ELR (cell line): ENCODE measurements at regions not wholly inside any gene's neighbourhood (a gene's known extent, or its start where the extent isn't known, plus 50 kb on each side); places are given as distances from the start of the nearest gene placed in this dataset.
A peak's percentile ranks its signal among the peaks of the same experiment; 100 is the strongest.
"Not testable (repeated sequence)": the region's sequence is repeated elsewhere in the genome, so short reads cannot be mapped to it uniquely, and the experiment has no call there.

Experiments used
- DNase-seq: peaks from one replicate; pipeline ENCODE4 v3.0.0-alpha.2; 2015; ENCODE audit warnings: low read depth

DNA sequence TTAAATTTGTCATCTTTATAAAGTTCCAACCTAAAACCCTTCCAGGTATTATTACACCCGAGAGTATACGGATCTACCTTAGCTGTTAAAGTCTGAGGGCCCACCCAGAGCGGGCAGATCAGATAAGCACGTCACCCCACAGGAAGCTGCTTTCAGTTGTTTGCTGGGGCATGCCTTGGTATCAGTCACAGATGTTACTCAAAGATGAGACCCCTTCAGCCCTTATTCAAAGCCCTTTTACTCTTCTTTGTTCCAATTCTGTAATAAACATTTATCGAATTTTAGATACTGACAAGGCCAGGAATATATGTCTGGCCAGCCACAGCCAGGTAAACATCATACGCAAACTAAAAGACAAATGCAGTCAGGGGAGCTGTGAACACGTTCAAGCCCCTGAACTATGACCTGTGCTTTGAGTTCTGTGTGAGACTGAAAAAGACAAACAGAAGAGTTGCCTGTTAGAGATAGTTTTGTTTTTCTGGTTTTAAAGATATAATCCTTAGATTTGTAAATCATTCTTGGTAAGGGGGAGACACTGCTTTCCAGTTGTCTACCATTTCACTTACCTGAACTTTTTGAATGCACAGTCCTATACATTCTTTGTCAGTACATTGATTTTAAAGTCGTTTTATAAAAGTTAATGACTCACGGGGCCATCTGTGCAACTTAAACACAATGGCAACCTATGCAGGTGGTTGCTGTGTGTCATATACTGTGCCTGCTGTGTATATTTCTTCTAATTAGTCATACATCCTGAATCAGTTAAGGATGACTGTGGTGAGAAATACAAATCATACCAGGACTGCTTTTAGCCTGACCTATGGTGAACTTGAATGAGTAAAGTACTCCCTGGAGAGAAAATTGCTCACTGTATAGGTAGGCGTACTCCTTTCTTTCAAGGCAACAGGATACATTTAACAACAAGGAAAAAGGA lies 100.5 kb upstream of the ITPRID2 start:
- peak; percentile 99 for DNase-seq

DNA sequence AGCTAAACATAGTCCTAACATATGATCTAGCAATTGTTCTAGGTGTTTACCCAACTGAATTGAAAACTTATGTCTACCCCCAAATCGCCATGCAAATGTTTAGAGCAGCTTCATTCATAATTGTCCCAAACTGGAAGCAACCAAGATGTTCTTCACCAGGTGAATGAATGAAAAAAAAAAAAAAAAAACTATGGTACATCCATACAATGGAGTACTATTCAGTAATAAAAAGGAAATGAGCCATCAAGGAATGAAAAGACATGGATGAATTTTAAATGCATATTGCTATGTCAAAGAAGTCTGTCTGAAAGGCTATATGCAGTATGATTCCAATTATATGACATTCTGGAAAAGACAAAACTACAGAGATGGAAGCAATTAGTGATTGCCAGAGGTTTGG lies 98.6 kb upstream of the ITPRID2 start:
- no peak for DNase-seq

DNA sequence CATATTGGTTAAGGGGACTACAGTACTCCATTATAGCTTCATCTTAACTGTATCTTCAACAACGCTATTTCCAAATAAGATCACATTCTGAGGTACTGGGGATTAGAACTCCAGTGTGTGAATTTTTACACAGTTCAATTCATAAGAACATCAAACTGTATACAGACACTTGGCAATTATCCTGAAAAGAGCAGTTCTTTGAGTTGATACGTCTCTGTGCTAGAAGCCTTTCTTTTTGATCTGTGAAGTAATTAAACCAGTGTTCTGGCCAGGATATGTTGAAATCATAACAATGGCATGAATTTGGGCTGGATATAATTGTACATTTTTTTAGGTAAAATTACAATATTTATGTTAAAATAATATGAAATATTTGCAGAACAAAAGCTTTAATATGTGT lies 93.5 kb upstream of the ITPRID2 start:
- no peak for DNase-seq

DNA sequence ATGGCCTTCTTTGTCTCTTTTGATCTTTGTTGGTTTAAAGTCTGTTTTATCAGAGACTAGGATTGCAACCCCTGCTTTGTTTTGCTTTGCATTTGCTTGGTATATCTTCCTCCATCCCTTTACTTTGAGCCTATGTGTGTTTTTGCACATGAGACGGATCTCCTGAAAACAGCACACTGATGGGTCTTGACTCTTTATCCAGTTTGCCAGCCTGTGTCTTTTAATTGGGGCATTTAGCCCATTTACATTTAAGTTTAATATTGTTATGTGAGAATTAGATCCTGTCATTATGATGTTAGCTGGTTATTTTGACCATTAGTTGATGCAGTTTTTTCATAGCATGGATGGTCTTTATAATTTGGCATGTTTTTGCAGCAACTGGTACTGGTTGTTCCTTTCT lies 89.2 kb upstream of the ITPRID2 start:
- DNase-seq = not testable (repeated sequence)

DNA sequence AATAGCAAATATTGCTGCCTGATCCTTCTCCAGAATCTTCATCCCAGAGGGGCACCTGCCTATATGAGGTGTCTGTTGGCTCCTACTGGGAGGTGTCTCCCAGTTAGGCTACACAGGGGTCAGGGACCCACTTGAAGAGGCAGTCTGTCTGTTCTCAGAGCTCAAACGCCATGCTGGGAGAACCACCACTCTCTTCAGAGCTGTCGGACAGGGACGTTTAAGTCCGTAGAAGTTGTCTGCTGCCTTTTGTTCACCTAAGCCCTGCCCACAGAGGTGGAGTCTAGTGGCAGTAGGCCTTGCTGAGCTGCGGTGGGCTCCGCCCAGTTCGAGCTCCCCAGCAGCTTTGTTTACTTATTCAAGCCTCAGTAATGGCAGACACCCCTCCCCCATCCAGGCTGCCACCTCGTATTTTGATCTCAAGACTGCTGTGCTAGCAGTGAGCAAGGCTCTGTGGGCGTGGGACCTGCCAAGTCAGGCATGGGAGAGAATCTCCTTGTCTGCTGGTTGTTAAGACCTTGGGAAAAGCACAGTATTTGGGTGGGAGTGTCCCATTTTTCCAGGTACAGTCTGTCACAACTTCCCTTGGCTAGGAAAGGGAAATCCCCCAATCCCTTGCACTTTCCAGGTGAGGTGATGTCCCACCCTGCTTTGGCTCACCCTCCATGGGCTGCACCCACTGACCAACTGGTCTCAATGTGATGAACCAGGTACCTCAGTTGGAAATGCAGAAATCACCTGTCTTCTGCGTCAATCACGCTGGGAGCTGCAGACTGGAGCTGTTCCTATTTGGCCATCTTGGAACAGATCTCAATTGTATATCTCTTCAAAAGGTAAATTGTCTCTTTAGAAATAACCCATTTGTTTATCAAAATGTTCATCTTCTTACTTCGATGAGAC lies 87.4 kb upstream of the ITPRID2 start:
- not testable (repeated sequence) for DNase-seq

DNA sequence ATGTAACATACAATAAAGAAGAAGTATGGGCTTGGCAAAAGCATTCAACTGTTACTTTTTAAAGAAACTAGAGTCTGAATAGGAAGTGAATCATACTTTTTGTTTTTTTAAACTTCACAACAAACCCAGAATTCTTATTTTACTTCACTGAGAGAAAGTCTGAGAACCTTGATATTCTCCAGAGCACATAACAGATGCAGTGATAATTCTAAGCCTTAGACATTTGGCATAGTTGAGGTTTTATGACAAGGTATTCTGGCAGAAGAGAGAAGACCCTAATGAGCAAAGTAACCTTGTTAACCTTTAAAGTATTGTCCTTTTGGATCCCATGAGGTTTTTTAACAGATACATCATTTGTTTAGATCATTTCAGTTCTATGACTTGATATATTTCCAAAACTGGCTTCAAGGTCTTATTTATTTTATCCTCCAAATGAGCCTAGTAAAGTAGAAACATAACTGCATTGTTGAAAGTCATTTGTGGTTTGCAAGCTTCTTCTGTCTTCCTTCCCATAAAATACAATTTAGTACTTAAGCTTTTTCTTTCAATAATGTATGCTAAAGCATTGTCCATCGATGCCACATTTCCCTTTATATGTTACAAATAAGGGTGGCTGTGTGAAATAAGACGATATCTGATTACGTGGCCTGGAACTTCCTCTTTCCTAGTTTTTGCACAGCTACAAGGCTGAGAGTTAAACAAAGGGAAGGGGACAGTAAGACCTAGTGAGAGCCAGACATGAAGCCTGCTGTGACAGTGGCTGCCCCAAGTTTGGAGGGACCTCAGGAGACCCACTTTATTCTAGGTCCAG lies 86.1 kb upstream of the ITPRID2 start:
- peak; percentile 27 for DNase-seq

DNA sequence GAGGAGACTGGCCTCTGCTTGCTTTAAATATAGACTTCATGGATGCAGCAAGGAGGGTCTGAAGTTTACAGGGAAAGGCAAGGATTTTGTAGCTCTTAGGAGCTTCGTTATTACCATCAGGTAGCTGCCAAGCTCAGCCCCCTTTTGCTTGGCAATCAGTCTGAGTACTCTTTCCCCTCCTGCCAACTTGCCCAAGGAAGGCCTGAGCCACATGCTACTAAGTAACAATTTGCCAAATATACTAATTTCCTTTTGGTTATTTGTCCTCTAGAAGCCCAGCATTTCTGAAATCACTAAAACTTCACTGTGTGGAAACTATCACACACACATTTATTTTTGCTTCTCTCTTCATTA lies 85.5 kb upstream of the ITPRID2 start:
- no peak for DNase-seq

DNA sequence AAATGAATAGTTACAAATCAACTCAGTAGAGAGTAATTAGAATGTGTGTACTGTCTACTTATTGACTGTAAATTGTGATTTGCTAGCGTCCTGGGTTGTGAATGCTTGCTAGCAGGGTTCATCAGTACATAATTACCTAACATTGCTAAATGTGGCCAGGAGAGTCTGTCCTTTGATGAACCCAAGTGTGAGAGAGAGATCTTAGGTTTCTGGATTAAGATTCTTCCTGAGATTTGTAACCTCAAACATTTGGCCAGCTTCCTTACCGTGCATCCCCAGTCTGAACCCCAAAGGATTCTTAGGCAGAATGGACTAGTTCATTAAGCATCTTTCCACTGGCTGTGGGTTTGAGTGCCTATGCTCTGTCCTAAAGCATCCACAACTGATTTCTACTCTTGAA lies 84.0 kb upstream of the ITPRID2 start:
- no peak for DNase-seq

DNA sequence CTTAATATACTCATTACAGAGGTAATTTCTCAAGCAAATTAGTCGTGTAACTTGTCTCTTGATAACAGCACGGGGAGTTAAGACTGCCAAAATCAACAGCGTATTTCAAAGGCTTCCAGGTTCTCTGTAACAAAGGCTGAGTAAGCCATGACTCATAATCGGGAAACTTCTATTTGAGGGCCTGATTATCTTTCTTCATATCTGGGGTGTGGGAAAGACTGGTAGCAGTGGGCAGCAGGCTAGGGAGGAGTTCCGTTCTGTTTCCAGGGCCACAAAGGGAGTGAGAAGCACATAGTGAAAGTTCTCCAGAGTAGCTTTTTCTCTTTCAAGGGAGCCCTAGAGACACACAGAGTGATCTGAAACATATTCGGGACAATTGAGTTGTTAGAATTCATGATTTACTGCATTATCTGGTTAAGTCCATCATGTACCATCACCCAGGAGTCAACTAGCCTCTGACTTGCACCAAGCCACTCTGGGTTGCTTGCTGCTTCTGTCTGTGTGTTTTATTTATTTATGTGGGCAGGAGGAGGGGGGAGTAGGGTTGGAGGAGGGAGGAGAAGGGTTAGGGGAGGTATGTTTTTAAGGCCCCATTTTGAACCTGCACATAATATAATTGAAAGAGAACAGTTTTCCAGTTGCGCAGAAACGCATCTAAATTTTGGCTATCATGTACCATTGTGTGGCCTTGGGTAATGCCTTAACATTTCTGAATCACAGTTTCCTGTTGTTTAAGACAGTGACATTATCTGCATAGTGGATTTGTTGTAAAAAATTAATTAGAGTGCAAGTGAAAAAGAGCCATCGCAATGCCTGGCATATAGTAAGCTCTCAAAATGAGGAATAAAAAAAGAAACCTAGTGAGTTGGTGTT lies 80.5 kb upstream of the ITPRID2 start:
- DNase-seq = peak; percentile 97

DNA sequence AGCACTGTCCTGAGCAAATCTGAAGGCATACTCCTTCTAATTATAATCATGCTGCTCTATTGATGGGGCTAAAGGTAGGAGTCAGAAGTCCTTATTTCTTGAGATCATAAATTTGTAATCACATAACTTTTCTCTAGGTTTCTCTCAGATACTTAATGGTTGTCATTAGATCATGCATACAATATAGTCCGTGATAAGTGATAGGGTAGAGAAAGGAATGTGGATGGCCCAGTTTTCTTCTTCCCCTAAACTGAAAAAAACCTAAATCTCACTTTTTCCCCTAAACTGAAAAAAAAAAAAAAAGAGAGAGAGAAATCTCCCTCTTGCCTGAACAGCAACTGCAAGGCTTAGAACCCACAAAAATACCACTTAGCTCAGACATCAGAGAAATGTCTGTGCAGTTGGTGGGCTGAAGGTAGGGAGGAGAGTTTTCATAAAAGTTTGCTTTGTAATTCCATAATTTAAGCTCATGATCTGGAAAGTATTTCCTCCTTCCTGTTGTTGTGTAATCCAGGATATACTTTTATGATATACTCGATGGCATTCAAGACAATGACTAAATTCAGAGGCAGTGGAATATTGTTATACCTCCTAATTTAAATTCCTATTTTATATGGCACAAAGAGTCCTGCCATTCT lies 79.3 kb upstream of the ITPRID2 start:
- peak; percentile 61 for DNase-seq

DNA sequence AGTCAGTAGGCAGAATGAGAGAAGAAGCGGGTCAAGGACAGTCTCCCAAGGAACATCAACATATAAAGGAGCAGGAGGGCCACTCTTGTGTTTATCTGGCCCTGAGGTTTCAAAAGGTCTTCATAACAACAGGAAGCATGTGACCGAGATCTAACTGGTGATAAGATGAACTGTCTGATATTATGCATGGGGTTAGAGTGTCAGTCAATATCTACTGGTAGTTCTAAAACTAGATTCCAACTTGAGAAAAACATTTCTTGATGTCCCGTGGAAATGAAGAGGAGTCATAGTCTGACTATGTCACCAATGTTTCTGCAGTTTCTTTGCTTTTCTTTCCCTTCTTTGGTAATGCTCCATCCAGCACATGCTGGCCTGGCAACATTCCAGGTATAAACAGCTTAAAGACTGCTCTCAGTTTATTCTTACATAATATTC lies 77.5 kb upstream of the ITPRID2 start:
- DNase-seq = peak; percentile 52

DNA sequence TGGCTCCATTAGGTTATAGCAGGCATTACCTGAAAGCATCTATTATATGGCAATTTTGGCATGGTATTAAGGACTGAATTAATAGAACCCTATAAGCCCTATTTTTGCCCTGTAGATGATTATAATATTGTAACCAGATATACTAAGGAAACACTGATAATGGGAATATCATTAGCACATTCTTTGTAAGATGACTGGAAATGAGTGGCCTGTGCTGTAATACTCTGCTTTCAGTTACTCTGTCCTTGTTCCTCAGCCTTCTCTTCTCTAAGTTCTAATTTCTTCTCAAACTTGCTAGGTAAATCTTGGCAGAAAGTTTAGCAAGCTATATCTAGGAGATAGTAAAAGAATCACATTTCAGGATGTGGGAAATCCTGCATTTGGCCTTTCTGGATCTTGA lies 74.0 kb upstream of the ITPRID2 start:
- no peak for DNase-seq

DNA sequence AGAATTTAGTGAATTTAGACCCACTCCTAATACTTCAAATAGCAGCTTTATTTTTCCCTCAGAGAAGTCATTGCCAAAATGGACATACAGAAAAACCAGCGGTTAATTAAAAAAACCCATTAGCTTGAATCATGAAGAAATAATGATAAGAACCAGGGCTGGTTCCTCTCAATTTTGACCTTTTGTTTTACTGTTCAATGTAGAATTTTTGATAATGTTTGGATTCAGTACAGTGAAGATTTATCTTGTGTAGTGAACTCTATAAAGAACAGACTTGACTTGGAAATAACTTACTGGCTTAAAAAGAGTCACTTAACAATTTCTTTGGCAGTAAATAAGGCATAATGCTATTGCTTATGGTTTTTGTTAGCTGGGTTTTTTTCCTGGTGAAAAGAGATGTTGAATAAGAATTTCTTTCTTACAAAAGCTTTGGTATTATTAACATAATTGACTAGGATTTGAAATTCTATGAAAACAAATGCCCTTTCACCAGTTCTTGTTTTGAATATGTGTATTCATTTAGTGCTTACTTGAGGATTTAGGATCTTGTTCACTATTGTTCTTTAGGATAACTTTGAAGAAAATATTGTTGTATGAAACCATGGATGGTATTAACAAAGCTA lies 73.4 kb upstream of the ITPRID2 start:
- DNase-seq = no peak

DNA sequence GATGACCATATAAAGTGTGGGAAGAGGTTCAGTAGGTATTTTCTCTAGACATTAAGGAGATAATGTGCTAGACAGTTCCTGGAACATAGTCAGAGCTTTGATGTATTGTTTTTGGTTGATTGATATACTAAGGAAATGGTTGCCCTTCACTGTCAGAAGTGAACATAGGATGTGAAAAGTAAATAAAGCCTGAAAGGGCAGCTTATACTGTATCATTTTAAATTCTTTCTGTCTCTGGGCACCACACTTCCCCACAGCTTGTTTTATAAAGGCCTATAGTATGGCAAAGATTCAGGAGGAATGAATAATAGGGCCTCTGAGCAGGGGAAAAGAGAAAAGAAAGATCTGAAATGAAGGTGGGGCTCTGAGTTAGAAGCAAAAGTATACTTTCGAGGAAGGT lies 72.7 kb upstream of the ITPRID2 start:
- no peak for DNase-seq

DNA sequence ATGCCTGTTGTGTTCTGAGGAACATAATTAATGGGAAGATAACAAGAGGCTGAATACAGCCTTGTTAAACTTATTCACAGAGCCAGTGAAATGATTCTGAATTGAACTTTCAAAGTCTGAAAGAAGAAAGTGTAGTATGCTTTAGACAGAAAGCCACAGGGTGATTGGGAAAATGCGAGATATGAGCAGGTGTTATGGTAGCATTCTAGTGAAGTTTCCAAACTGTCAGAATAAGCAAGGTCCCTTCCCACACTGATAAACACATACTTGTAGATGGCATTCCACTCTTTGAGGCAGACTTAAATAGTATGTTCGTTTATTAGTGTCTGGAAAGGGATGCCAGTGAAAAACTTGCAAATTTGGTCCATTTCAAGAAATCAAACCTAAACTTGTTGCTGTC lies 70.5 kb upstream of the ITPRID2 start:
- no peak for DNase-seq

DNA sequence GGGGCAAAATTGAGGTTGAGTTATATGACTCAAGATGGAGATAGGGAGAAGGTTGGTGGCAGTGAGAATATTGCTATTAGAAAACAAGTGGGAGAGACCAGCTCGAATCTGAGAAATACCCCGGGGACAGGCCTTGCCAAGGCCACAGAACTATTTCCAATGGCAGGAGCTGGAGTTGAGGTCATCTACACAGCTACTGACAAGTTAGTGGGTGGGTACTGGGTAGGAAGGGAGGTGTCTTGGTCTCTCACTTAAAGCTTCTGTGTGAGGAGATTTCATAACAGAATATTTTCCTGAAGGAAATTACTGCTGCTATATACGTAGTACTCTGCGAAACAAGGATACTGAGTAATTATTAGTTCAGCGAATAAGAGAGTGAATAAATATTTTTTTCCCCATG lies 69.4 kb upstream of the ITPRID2 start:
- DNase-seq = no peak

DNA sequence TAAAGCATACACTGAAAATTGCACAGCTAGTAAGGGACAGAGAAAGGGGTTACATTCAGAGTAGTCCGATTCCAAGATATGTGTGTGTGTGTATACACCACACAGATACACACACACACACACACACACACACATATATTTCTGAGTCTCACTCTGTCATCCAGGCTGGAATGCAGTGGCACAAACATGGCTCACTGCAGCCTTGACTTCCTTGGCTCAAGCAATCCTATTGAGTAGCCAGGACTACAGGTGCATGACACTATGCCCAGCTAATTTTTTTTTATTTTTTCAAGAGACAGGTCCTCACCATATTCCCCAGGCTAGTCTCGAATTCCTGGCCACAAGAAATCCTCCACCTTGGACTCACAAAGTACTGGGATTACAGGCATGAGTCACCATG lies 68.1 kb upstream of the ITPRID2 start:
- peak; percentile 26 for DNase-seq

DNA sequence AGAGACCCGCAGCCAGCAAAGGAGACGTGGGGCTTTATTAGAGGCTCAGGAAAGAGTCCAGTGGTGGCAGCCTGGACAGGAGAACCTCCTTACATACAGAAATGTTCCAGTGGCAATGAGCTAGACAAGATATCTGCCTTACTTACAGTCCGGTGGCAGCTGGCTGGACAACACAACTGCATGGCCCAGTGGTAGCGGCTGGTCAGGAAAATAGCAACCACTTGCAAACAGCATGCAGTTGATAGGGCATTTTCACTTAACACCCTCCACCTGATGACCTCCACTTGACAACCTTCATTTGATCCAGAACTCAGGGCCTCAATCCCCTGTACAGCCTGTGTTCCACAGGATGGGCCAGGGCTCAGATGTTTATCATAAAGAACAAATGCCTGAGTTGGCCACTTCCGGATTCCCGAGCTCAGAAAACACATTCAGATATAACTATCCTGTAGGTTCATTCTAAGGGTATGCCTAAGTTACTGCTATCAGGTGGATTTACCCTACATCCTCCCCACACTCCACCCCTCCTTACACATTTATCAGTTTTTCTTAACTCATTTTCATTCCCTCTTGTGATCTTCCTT lies 63.3 kb upstream of the ITPRID2 start:
- DNase-seq = peak; percentile 17

DNA sequence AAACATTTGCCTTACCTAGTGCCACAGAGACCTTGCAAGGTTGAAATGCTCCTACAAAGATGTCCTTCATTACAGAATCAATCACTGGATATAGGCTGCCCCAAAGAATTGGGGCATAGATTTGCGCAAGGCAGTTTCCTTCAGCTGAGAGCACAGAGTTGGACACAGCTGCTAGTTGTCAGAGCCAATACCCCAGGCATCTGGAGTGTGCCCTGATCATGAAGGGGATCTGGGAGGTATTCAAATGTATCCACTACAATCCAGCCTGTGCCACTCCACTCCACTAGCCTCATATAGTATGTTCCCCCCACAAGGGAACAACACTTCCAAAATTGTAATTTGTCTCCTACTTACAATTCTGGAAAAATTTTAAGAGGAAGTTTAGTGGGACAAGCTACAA lies 62.3 kb upstream of the ITPRID2 start:
- no peak for DNase-seq

DNA sequence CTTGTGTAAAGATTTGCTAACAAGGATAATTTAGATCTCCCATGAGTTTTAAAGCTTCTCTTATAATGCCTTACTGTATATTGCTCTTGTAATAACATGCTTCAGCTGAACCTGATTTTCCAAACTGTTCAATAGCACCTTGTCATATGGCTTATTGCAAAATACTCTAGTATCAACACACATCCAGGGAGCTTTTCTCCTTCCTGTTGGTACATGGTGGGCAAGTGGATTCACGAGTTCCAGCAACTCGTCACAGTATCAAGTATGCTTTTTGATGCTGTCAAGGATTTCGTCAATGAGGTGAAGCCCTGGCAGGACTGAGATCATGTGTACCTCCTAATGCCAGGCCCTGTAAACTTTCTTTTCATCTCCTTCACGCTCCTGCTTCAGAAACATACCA lies 59.5 kb upstream of the ITPRID2 start:
- DNase-seq = no peak
